ENCODE measurements at regions not wholly inside any gene's neighbourhood (a gene's known extent, or its start where the extent isn't known, plus 50 kb on each side); places are given as distances from the start of the nearest gene placed in this dataset.
"Not testable (repeated sequence)": the region's sequence is repeated elsewhere in the genome, so short reads cannot be mapped to it uniquely, and the experiment has no call there.

GRCh38 chr18:78427081-78427480, 552.5 kb upstream of the SALL3 start:
- no peak for DNase-seq

- no peak for DNase-seq
Observed at GRCh38 chr18:78429127-78430108, 550.2 kb upstream of the SALL3 start.

- DNase-seq, result peak; percentile 54 to 74
Observed at GRCh38 chr18:78430131-78430758, 549.4 kb upstream of the SALL3 start.

GRCh38 chr18:78431606-78432005, 548.0 kb upstream of the SALL3 start:
- DNase-seq, result no peak

- no peak for DNase-seq
Observed at GRCh38 chr18:78433562-78433961, 546.1 kb upstream of the SALL3 start.

- DNase-seq, result no peak
Observed at GRCh38 chr18:78436110-78436509, 543.5 kb upstream of the SALL3 start.

GRCh38 chr18:78438235-78438634, 541.4 kb upstream of the SALL3 start:
- DNase-seq, result not testable (repeated sequence)

GRCh38 chr18:78445880-78446279, 533.7 kb upstream of the SALL3 start:
- DNase-seq, result no peak

GRCh38 chr18:78447211-78447610, 532.4 kb upstream of the SALL3 start:
- DNase-seq, result no peak

GRCh38 chr18:78448106-78448505, 531.5 kb upstream of the SALL3 start:
- peak in 1 of 2 experiments; percentile 5 for DNase-seq

- no peak for DNase-seq
Observed at GRCh38 chr18:78448591-78448990, 531.0 kb upstream of the SALL3 start.

GRCh38 chr18:78454221-78454620, 525.4 kb upstream of the SALL3 start:
- no peak for DNase-seq

GRCh38 chr18:78455386-78455785, 524.2 kb upstream of the SALL3 start:
- no peak for DNase-seq

- DNase-seq, result no peak
Observed at GRCh38 chr18:78457011-78457410, 522.6 kb upstream of the SALL3 start.

- no peak for DNase-seq
Observed at GRCh38 chr18:78457731-78458130, 521.9 kb upstream of the SALL3 start.

GRCh38 chr18:78458356-78458755, 521.3 kb upstream of the SALL3 start:
- DNase-seq, result no peak

GRCh38 chr18:78459668-78460067, 520.0 kb upstream of the SALL3 start:
- DNase-seq, result no peak

GRCh38 chr18:78460558-78460957, 519.1 kb upstream of the SALL3 start:
- no peak for DNase-seq

GRCh38 chr18:78473563-78473962, 506.1 kb upstream of the SALL3 start:
- no peak for DNase-seq

- no peak for DNase-seq
Observed at GRCh38 chr18:78477840-78478239, 501.8 kb upstream of the SALL3 start.

GRCh38 chr18:78479443-78479842, 500.2 kb upstream of the SALL3 start:
- DNase-seq, result no peak

GRCh38 chr18:78480262-78481054, 499.2 kb upstream of the SALL3 start:
- DNase-seq, result no peak

- DNase-seq, result no peak
Observed at GRCh38 chr18:78482378-78482777, 497.2 kb upstream of the SALL3 start.
